Activated CD4-positive, alpha-beta T cell treated with anti-CD3 and anti-CD28 coated beads, Interleukin-2, amount 50 U/mL, for 24 hours (primary cell): ENCODE measurements at regions not wholly inside any gene's neighbourhood (a gene's known extent, or its start where the extent isn't known, plus 50 kb on each side); places are given as distances from the start of the nearest gene placed in this dataset.
"Not testable (repeated sequence)": the region's sequence is repeated elsewhere in the genome, so short reads cannot be mapped to it uniquely, and the experiment has no call there.

ENCODE experiments used
- DNase-seq, 2 donors: peaks; one replicate each; pipeline ENCODE4 v3.0.0-alpha.2; 2020; ENCODE audit warnings: low read depth in 1 of 2, low spot score in 1 of 2

DNA sequence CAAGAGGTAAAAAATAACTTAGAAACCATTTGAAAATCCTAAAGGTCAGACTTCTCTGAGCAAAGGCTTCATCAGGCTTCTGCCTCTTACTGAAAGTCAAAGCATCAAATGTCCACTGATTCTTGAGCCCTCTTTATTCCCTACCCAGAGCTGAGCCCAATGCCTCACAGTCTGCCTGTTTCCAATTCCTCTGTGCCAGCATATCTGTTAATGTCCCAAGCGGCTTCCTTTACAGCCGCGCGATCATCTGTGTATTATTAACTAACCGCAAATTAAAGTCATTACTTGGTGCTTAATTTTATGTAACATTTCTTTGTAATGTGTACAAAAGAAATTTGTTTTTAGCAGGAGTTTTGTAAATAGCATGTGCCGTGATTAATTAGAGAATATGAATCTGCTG, 418.8 kb upstream of the HNRNPA3 start:
- DNase-seq: no peak

DNA sequence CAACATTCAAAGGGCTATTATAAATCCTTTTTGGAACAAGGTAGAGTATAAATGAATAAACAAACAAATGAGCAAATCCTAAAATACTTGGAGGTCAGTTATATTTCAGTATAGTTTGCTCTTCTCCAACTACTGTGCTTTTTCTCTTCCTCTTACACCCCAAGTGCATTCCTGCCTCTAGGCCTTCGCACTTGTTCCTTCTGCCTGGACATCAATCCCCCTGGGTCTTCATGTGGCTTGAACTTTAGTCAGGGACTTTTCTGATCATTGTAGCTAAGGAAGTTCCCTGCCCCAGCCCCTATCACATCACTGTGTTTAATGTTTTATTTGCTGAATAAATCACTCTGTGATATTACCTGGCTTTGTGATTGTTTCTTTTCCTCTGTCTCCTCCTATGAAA, 418.2 kb upstream of the HNRNPA3 start:
- no peak for DNase-seq

DNA sequence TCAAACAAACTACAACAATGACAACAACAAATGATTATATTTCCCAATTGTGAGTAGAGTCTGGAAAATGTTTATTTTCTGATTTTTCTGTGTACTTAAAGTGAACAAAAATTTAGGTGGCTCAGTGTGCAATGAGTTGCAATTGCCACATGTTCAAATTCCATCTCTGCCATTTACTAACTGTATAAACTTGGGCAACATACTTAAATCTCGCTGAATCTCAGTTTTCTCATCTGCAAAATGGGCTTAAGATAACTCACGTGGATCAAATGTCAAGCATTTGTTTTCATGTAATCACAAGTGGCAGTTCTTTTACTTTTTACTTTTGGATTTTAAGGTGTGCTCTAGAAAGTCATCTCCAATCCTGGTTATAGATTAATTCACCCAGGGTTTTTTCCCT, 416.8 kb upstream of the HNRNPA3 start:
- no peak for DNase-seq

DNA sequence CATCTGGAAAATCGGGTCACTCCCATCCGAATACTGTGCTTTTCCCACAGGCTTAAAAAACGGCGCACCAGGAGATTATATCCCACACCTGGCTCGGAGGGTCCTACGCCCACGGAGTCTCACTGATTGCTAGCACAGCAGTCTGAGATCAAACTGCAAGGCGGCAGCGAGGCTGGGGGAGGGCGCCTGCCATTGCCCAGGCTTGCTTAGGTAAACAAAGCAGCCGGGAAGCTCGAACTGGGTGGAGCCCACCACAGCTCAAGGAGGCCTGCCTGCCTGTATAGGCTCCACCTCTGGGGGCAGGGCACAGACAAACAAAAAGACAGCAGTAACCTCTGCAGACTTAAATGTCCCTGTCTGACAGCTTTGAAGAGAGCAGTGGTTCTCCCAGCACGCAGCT, 415.9 kb upstream of the HNRNPA3 start:
- DNase-seq: not testable (repeated sequence)

DNA sequence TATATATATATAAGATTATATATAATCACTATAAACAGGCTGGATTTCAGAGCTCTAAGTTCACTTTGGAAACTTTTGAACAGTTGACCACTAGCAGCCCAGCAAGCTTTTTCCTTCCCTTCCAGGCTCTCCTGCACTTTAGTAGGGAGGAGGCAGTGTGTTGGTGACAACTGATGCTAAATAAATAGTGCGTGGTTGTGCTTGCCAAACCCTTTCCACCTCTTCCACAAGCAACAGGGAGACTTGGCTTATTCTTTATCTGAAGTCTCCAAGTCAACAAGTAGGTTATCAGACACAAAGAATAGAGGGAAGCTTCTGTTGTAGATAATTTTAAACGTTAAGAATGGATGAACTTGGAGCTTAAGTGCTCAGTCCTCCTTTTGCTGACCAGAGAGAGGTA, 408.2 kb upstream of the HNRNPA3 start:
- no peak for DNase-seq

- no peak for DNase-seq
These were observed 407.2 kb upstream of the HNRNPA3 start for GRCh38 chr2:176805345-176805744.

DNA sequence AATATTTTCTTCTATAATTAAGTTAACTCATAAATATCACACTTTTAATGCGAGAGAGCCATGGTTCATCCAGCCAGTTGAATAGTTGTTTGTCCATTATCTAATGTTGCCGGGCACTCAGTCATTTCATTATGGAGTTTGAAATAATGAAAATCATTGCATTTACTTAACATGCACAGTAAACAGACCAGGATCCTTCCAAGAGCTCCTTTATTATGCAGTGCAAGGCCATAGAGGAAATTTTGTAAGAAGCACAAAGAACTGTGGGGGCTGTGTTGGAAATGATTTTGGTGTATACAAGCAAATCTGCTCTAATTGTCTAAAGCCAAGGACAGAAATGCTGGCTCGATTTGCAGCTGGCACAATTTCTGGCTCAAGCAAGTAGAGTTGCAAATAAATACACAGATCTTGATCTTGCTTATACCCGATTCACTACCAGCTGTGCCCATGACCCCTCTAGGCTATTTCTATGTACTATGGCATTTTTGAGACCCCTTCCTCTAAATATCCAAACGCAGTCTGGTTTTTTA, 400.3 kb upstream of the HNRNPA3 start:
- no peak for DNase-seq

GRCh38 chr2:176813156-176813555, 399.4 kb upstream of the HNRNPA3 start:
- DNase-seq: no peak

DNA sequence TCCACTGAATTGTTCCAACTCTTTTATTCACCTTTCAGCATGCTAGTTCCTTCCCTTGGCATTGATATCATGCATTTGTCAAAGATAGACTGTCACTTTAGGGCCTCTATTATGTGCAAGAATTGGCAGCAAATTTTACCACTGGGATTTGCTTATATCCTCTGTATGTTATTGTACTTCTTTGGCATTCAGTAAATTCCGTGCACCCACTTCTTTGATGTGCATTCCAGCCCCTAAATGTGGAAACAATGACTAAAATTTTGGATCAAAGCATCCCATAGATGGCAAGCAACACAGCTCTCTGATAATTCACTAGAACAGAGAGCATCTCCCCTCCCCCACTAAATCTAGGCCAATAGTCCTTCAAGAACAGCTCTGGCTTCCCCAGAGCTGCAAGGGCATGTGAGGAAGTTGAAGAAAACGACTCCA, 399.0 kb upstream of the HNRNPA3 start:
- no peak for DNase-seq

GRCh38 chr2:176814274-176814673, 398.3 kb upstream of the HNRNPA3 start:
- DNase-seq: no peak

GRCh38 chr2:176814740-176815367, 397.7 kb upstream of the HNRNPA3 start:
- DNase-seq: no peak

GRCh38 chr2:176817061-176817565, 395.5 kb upstream of the HNRNPA3 start:
- DNase-seq: no peak

DNA sequence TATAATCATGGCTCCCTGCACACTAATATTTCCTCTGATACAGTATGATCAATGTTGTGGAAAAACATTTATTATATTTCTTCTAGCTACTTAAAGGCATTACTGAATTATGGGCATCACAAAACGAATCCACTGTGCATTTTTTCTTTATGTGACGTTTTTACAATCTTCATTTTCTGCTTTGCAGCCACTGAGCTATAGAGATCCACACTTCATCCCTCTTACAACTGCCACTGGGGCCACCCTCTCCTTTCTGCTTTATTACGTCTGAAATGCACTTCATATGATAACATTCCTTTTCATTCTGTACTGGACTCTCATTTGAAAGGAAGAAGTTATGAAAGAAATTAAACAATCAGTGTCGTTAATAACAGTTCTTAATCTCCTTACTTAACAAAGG, 394.5 kb upstream of the HNRNPA3 start:
- no peak for DNase-seq

DNA sequence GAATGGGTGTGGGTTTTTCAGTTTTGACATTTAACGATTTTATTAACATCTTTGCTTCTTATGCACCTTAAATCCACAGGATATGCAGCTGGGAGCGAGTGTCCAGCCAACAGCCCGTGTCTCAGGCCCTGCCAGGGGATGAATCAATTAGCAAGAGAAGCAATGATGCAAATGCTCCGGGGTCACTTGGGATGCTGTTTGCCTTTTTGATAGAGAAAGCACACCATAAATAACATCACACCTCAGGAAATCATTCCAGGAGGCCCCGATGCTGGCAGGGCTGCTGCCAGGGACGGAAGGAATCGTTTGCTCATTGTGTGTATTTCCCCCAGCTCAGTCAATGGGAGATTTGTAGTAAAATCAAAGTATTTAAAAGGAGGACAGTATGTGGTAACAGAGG, 394.0 kb upstream of the HNRNPA3 start:
- DNase-seq: no peak

DNA sequence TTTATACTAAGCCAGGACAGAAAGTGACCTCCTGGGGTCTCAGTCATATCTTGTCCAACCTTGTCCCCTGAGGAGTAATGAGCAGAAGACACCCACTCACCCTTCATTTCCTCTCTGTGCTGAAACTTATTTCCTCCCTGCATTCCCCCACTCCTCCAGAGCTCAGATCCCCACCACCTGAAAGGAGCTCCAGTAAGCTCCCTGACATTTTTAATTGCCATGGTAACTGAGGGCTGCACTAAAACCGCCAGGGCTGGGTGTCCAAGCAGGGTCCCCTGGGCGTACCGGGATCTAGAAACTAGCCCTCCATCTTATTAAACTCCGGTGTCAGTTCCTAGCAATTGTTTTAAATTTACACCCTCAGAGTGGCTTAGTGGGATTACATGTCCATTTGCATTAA, 393.3 kb upstream of the HNRNPA3 start:
- no peak for DNase-seq

DNA sequence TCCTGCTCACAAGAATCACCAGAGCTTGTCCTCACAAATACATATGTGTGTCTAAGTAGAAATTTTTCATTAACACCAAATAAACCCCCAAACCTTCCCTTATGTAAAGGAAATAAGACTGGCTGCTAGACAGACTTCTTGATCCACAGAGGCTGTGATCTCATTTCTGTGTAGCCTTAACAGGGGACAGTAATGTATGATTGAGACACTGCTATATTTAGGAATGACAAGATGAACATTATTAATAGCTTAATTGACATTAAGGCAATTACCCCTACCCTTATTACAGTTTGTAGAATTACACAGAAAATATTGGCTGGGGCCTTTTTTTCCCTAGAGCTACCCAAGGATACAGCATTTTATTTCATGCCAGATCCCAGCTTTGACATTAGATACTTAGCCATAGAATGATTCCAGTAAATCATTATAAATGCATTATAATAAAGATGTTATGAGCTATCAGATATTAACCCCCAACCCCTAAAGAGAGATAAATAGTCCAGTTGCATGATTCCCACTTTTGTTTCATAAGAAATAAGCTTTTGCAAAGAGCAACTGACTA, 392.1 kb upstream of the HNRNPA3 start:
- DNase-seq: no peak

DNA sequence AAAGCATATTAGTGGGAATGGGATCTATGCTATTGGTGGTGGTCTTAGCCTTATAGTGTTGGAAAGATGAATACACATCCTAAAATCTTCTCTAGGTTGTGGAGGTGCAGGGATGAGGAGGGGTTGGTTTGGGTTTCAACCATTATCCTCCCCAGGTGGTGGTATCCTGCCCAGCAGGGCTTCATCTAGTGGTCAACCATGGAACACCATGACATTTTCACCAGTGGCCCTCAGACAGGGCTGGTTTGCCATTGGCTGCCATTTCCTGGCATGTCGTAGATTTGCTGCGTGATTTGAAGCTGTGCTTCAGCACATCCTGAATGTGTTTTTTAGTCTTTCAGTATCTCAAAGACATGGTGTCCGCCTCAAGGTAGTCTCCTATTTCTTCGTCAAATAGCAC, 391.2 kb upstream of the HNRNPA3 start:
- no peak for DNase-seq

DNA sequence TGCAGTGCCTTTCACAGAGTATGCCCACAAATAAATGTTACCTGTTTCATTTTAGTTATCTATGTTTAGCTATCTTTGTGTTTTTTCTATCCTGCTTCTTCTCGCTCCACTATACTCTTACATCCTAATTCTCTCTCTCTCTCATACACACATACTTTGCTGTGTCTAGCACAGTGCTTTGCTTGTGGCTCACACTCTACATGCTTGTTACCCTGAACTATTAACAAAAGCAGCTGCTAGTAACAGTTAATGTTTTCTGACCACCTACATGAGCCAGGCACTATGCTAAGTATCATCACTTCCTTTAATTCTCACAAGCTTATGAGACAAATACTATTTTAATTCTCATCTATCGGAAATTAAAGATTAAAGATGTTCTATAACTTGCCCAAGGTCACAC, 390.5 kb upstream of the HNRNPA3 start:
- no peak for DNase-seq

DNA sequence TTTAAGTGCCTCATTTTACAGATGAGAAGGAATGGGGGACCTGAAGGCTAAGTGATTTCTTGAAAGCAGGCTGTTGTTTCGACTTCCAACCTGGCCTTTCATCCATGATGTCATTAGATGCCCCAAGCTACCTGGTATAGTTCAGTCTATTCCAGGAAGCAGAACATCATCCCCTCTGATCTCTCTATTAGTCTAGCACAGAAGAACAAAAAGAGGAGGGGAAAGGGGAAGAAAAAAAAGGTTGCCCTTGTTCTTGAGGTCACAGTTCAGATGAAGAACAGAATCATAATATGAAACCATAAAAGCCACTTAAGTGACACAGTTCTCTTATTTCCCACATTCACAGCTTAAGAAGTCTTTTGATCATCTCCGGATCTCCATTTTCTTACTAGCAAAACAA, 386.2 kb upstream of the HNRNPA3 start:
- no peak for DNase-seq

DNA sequence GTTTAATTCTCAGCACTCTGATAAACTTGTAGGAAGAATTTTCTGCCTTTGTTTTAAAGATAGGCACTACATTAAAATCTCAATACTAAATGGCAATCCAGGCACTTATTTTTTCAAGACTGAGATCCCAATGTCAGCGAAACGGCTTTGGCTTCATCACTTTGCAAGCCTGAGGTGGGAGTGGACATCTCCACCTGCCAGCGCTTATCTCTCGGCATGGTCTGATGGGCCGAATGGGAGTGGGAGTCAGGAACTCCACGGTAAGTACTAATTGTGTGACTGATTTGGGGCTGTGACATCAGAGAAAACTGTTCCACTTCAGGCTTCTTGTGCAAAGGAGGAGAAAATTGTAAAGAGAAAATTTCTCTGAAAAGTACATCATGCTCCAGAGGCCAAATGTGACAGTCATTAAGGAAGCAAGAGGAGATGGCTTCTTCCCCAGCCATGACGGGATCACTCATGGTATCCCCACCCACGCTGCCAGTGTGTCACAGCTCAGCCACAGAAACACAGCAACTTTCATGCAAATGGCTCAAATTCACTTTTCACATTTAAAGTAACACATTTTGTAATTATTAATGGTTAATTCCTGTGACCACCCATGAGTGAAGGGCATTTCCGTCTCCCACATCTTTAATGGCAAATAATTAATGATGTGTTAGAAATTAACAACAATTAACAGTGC, 385.5 kb upstream of the HNRNPA3 start:
- no peak for DNase-seq

DNA sequence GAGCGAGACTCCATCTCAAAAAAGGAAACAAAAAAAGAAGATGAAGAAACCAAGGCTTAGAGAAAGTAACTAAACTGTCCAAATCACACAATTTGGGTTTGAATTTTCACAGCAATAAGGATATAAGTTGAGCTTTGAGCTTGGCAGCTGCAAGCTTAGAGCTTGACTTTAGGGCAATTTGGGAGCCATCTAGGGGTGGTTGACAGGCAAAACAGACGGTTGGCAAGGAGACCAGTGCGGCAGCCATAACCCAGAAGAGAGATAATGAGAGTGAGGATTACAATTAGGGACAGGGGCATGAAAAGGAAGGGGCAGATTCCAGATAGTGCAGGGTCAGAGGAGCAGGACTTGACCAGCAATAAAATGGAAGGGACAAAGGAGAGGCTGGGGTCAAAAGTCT, 382.2 kb upstream of the HNRNPA3 start:
- DNase-seq: no peak

DNA sequence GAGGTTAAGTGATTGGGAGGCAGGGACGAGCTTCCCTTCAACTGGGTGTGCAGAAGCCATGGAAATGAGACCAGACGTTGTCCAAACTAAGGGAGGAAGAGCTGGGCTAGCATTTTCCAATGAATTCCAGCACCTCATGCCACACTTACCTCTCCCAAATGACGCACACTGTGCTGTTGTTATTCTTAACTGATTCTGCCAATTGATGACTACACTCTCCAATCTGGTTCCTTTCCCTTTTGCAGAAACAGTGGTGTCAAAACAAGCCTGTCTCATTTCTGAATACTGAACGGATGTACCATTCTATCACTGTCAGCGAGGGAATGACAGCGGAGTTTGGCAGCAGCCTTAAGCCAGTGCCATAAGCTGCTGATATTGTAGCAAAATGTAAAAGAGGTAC, 380.5 kb upstream of the HNRNPA3 start:
- DNase-seq: no peak
